LNCAP (cell line): ENCODE measurements at regions not wholly inside any gene's neighbourhood (a gene's known extent, or its start where the extent isn't known, plus 50 kb on each side); places are given as distances from the start of the nearest gene placed in this dataset.

ENCODE experiments used
- CTCF ChIP-seq: fragments of 450-650 bp; IDR thresholded peaks from 2 replicates; pipeline ENCODE4 v1.5.1; 2017; ENCODE audit warnings: mild to moderate bottlenecking

GRCh38 chr18:44558767-44559166, 121.9 kb upstream of the SETBP1 start:
- no peak for TF ChIP-seq CTCF

- TF ChIP-seq CTCF: no peak
Measured at GRCh38 chr18:44562986-44563385, 117.7 kb upstream of the SETBP1 start.

DNA sequence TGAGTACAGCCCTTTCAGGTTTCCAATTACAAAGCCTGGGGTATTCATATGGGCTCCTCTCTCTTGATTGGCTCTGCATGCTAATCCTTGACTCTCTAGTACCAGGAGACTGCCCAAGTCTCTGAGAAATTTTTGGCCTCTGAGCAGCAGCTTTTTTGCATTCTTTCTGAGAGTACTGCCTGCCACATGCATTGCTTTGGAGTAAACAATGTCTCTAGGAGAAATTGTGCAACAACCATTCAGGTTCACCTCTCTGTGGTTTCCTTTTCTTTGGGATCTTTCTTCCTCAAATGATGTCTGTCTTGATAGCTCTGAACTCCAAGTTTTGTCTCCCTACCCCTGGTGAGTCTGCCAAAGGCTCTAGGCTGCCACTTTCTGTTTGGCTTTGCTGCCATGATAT, 115.8 kb upstream of the SETBP1 start:
- no peak for TF ChIP-seq CTCF

GRCh38 chr18:44568342-44568741, 112.3 kb upstream of the SETBP1 start:
- no peak for TF ChIP-seq CTCF

GRCh38 chr18:44568986-44569385, 111.7 kb upstream of the SETBP1 start:
- no peak for TF ChIP-seq CTCF

DNA sequence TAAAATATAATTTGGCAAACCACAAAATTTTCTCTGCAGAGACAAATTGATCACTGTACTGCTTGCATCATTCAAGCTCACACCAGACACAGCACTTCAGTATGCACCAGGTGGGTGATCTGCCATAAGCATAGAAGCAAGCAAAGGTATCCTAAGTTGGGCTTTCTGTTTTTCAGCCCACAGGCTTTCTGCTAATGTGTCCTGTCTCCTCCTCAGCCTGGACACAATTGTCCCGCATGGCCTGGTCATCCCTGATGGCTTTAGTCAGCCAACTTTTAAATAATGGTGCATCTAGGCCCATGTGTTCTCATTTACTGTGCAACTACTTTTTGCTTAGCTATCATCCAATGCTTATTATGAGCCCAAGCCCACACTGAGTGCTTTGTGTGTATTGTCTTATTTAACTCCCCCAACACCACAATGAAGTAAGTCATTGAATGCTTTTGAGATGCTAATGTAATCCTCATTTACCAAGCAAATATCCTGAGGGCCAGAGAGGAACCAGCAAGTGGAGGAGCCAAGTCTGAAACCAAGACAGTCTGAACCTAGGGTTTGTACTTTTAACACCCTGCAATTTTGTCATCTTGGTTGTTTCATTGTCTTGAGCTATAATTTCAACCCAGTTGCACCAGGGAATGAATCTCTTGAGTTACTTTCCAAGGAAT, 111.2 kb upstream of the SETBP1 start:
- no peak for TF ChIP-seq CTCF

DNA sequence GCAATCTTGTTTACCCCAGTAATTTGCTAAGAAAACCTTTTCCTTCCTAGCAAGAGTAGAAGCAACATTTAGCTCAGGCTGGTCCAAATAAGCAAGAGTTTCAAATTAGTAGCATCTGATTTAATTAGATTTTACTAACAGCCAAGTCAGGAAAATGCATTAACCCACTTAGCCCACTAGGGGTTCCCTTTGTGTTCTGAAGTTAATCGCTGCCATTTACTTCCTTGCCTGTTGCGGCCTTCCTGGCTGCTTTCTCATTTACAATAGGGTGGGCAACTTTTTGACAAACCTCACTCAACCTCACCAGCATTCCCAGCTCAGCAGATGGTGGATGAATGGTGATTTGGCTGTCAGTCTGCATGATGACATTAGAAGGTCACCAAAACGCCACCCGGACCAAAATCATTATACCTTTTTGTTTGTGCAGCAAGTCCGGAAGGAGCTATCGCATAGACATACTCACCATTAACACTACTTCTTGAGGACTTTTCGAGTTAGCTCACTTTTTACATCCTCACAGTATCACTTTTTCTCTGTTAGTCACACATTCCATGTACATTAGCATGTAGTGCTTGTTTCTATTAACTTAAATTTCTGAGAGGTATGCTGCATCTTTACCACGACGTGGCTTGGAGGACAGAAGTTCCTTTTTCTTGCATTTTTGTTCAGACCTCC, 101.5 kb upstream of the SETBP1 start:
- peak; percentile 67 for TF ChIP-seq CTCF
